ENCODE measurements at regions not wholly inside any gene's neighbourhood (a gene's known extent, or its start where the extent isn't known, plus 50 kb on each side); places are given as distances from the start of the nearest gene placed in this dataset.

DNA sequence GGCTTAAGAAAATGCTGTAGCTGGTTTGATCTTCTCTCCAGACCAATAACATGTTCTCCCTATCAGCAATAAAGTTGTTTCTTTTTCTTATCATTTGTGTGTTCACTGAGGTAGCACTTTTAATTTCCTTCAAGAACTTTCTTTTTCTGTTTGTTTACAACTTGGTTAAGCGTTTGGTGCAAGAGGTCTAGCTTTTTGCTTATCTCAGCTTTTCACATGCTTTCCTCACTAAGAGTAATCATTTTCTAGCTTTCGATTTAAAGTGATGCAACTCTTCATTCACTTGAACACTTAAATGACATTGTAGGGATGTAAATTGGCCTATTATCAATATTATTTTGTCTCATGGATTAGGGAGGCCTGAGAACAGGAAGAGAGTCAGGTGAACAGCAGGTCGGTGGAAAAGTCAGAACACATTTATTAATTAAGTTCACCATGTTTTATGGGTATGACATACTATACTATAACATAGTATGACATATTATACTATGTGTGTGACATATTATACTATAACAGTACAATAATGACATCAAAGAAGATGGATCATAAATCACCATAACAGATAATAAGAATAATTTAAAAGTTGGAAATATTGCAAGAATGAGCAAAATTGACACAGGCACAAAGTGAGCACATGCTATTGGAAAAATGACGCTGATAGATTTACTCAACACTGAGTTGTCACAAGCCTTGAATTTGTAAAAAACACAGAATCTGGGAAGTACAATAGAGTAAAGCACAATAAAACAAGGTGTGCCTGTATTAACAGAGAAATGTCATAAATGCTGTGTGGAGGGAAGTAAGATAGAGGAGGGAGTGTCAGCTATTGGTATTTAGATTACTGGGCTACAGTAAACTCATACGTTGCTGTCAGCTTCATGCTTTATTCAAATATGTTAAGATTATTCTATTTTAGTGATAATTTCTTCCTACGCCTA, 218.6 kb upstream of the SLC7A11 start:
- no peak for TF ChIP-seq CTCF (conservative IDR thresholded peaks at IDR 0.05; ENCODE audit: low read length)
- TF ChIP-seq EZH2phosphoT487 (IDR thresholded peaks at IDR 0.05; ENCODE audit: borderline replicate concordance): no peak
